ENCODE measurements at regions not wholly inside any gene's neighbourhood (a gene's known extent, or its start where the extent isn't known, plus 50 kb on each side); places are given as distances from the start of the nearest gene placed in this dataset.

DNA sequence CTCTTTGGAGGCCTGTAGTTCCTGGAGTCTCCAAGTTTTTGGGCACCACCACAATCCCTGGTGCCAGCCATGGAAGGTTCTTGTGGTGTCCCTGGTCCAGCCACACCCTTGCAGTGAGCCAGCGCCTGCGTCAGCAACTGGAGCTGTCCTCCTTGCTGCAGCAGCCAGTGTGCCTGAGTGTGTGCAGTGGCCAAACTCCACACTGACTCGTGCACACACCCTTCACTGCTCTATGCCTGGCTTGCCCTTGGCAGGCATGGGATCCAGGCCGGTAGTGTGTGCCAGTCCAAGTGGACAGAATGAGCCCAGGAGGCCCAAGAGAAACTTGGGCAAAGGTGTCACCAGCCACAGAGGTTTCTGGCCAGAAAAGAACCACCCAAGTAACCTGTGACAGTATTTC lies 1074.0 kb downstream of the PCDH18 start:
- Histone ChIP-seq H3K9me2 (replicated peaks; ENCODE audit: low read length) (no peaks in the 10 kb centered on the region), H3K4me1 (ENCODE audit: insufficient read depth, low read length) (no peaks in the 10 kb centered on the region), H3K9me3 (ENCODE audit: low read length) (no peaks in the 10 kb centered on the region), H3K79me2 (ENCODE audit: low read length) (no peaks in the 10 kb centered on the region), H3K36me3 (ENCODE audit: low read depth, low read length) (no peaks in the 10 kb centered on the region), H3F3A (ENCODE audit: low read length, unreplicated experiment) (no peaks in the 10 kb centered on the region), H2AFZ (ENCODE audit: low read length) (no peak overlapping the region), H3K27ac (ENCODE audit: low read length) (no peak overlapping the region), H3K4me3 (ENCODE audit: low read length) (no peak overlapping the region), H3K9ac (ENCODE audit: low read length) (no peak overlapping the region), H3K4me2 (ENCODE audit: low read length) (no peak overlapping the region), H3K27me3 (ENCODE audit: low read length) (no peaks in the 10 kb centered on the region), H4K20me1 (ENCODE audit: low read length) (no peaks in the 10 kb centered on the region)
- no peak for ATAC-seq
- CTCF ChIA-PET, result no interaction called here
- POLR2A ChIA-PET (ENCODE audit: unreplicated experiment), result no interaction called here
- no peak for DNase-seq
- no TSS peak for BruUV-seq (replicated peaks)
- intact Hi-C loops (cut with micrococcal nuclease), result no loop called here
- TF ChIP-seq, protein P1, sequence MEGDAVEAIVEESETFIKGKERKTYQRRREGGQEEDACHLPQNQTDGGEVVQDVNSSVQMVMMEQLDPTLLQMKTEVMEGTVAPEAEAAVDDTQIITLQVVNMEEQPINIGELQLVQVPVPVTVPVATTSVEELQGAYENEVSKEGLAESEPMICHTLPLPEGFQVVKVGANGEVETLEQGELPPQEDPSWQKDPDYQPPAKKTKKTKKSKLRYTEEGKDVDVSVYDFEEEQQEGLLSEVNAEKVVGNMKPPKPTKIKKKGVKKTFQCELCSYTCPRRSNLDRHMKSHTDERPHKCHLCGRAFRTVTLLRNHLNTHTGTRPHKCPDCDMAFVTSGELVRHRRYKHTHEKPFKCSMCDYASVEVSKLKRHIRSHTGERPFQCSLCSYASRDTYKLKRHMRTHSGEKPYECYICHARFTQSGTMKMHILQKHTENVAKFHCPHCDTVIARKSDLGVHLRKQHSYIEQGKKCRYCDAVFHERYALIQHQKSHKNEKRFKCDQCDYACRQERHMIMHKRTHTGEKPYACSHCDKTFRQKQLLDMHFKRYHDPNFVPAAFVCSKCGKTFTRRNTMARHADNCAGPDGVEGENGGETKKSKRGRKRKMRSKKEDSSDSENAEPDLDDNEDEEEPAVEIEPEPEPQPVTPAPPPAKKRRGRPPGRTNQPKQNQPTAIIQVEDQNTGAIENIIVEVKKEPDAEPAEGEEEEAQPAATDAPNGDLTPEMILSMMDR (conservative IDR thresholded peaks at IDR 0.05; ENCODE audit: low read depth, low read length), result no peak
- TF ChIP-seq EZH2 (IDR thresholded peaks at IDR 0.05; ENCODE audit: low read length, unreplicated experiment), result no peak

DNA sequence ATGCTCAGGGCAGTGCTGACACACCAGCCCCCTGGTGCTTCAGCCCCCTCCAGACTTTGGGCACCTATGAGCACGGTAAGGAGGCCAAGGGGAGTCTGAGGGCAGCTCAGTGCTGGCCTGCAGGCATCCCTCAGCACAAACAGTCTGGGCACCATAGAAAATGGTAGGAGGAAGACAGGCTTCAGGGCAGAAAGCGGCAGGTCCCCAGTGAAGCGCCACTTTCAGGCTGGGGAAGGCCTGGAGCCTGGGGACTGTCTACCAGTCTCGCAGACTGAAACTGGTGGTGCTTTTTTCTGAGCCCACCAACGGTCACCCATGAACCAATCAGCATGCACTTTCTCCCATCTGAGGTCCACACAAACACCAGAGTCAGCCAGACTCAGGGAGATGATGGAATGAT lies 1074.7 kb downstream of the PCDH18 start:
- Histone ChIP-seq H4K20me1 (ENCODE audit: low read length) (no peaks in the 10 kb centered on the region), H3K4me2 (ENCODE audit: low read length) (no peak overlapping the region), H2AFZ (ENCODE audit: low read length) (no peak overlapping the region), H3K27me3 (ENCODE audit: low read length) (no peaks in the 10 kb centered on the region), H3K9me2 (replicated peaks; ENCODE audit: low read length) (no peaks in the 10 kb centered on the region), H3K9ac (ENCODE audit: low read length) (no peak overlapping the region), H3K4me3 (ENCODE audit: low read length) (no peak overlapping the region), H3K9me3 (ENCODE audit: low read length) (no peaks in the 10 kb centered on the region), H3K79me2 (ENCODE audit: low read length) (no peaks in the 10 kb centered on the region), H3K36me3 (ENCODE audit: low read depth, low read length) (no peaks in the 10 kb centered on the region), H3F3A (ENCODE audit: low read length, unreplicated experiment) (no peaks in the 10 kb centered on the region), H3K27ac (ENCODE audit: low read length) (no peak overlapping the region), H3K4me1 (ENCODE audit: insufficient read depth, low read length) (no peaks in the 10 kb centered on the region)
- ATAC-seq (no peak), DNase-seq (no peak)
- no TSS peak for BruUV-seq (replicated peaks)
- TF ChIP-seq EZH2phosphoT487 (IDR thresholded peaks at IDR 0.05; ENCODE audit: borderline replicate concordance, low read length), result no peak
- no peak for TF ChIP-seq EZH2 (IDR thresholded peaks at IDR 0.05; ENCODE audit: low read length, unreplicated experiment)
- TF ChIP-seq, protein P1 (conservative IDR thresholded peaks at IDR 0.05; ENCODE audit: low read depth, low read length), result no peak
- ChIA-PET CTCF (no interaction called here), POLR2A (ENCODE audit: unreplicated experiment) (no interaction called here)
- intact Hi-C loops (cut with micrococcal nuclease), result no loop called here

DNA sequence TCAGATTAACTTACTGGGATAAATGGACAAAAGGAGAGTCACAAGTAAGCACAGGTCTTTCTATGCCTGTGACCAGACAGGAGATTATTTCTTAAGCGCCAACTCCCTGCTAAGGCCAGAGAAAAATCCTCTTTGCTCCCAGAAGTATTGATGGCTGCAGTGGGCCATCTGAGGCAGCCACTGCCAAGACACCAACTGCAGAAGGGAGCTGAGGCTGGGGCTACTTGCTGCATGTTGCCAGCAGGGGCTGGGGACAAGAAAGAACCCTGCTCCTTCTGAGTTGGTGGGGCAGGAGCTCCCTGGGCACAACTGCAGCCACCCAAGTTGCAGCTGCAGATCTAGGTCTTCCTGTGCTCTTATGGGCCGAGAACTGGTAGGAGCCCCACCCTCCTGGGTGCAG lies 1075.3 kb downstream of the PCDH18 start:
- intact Hi-C loops (cut with micrococcal nuclease), result no loop called here
- no peaks in the 10 kb centered on the region for H3K9me2 ChIP-seq (replicated peaks; ENCODE audit: low read length)
- no peak for DNase-seq
- ChIA-PET CTCF (no interaction called here), POLR2A (ENCODE audit: unreplicated experiment) (no interaction called here)
- no peak overlapping the region for H2AFZ ChIP-seq (ENCODE audit: low read length)
- TF ChIP-seq EZH2phosphoT487 (IDR thresholded peaks at IDR 0.05; ENCODE audit: borderline replicate concordance, low read length), result no peak
- TF ChIP-seq, protein P1 (conservative IDR thresholded peaks at IDR 0.05; ENCODE audit: low read depth, low read length), result no peak
- no peak for TF ChIP-seq EZH2 (IDR thresholded peaks at IDR 0.05; ENCODE audit: low read length, unreplicated experiment)
- H3K4me2 ChIP-seq (ENCODE audit: low read length), result no peak overlapping the region
- H3K27ac ChIP-seq (ENCODE audit: low read length), result no peak overlapping the region
- BruUV-seq (replicated peaks), result no TSS peak
- no peak overlapping the region for H3K4me3 ChIP-seq (ENCODE audit: low read length)
- H3F3A ChIP-seq (ENCODE audit: low read length, unreplicated experiment), result no peaks in the 10 kb centered on the region
- no peaks in the 10 kb centered on the region for H4K20me1 ChIP-seq (ENCODE audit: low read length)
- H3K79me2 ChIP-seq (ENCODE audit: low read length), result no peaks in the 10 kb centered on the region
- ATAC-seq, result no peak
- no peaks in the 10 kb centered on the region for H3K36me3 ChIP-seq (ENCODE audit: low read depth, low read length)
- no peaks in the 10 kb centered on the region for H3K4me1 ChIP-seq (ENCODE audit: insufficient read depth, low read length)
- H3K27me3 ChIP-seq (ENCODE audit: low read length), result no peaks in the 10 kb centered on the region
- H3K9me3 ChIP-seq (ENCODE audit: low read length), result no peaks in the 10 kb centered on the region
- no peak overlapping the region for H3K9ac ChIP-seq (ENCODE audit: low read length)
